NOMO-1 treated with dmso at 0.1 percent for 144 hours (cell line): ENCODE measurements at regions not wholly inside any gene's neighbourhood (a gene's known extent, or its start where the extent isn't known, plus 50 kb on each side); places are given as distances from the start of the nearest gene placed in this dataset.
"Not testable (repeated sequence)": the region's sequence is repeated elsewhere in the genome, so short reads cannot be mapped to it uniquely, and the experiment has no call there.

ENCODE experiments used
- DNase-seq: peaks from one replicate; lab custom pipeline; 2025; ENCODE audit not compliant: unreplicated experiment; lab: John Stamatoyannopoulos, UW

DNA sequence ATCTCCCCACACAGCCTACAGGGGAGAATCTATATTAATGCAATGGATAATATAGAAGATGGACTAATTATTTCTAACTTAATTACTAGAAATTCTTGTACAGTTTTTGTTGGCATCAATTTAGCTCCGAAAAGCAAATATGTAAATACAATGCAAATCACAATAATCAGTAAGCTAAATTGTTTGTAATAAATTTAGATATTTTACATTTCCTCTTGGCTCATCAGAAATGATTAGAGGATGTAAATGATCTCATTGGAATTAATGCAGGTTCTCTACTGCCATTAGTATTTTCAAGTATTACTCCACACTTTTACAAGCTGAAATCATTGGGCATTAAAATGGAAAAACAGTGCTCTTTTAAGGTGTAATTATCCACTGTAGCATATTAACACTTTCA is 741.8 kb upstream of the MIR17HG start:
- no peak for DNase-seq

DNA sequence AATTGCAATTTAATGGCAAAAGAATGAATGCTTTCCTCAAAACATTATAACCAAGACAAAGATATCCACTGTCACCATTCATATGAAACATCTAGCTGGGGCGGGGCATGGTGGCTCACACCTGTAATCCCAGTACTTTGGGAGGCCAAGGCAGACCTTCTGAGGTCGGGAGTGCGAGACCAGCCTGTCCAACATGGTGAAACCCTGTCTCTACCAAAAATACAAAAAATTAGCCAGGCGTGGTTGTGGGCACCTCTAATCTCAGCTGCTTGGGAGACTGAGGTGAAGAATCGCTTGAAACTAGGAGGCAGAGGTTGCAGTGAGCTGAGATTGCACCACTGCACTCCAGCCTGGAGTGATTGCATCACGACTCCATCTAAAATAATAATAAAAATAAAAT is 740.6 kb upstream of the MIR17HG start:
- DNase-seq, result not testable (repeated sequence)

DNA sequence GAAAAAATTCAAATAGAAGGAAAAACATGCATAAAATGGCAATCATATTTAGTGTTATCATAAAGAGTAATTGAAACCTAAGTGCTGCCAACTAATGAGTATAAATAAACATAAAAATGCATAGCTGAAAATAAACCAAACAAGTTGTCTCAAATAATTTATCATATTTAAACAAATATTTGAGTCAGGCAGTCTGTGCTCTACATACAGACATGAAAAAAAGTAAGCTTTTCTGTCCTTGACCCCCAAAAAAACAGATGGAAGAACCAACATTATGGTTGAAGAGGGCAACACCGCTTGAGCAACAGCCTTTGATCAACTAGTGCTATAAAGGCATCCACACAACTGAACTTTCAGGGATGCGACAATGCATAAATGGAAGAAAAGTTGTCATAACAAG is 735.1 kb upstream of the MIR17HG start:
- no peak for DNase-seq

DNA sequence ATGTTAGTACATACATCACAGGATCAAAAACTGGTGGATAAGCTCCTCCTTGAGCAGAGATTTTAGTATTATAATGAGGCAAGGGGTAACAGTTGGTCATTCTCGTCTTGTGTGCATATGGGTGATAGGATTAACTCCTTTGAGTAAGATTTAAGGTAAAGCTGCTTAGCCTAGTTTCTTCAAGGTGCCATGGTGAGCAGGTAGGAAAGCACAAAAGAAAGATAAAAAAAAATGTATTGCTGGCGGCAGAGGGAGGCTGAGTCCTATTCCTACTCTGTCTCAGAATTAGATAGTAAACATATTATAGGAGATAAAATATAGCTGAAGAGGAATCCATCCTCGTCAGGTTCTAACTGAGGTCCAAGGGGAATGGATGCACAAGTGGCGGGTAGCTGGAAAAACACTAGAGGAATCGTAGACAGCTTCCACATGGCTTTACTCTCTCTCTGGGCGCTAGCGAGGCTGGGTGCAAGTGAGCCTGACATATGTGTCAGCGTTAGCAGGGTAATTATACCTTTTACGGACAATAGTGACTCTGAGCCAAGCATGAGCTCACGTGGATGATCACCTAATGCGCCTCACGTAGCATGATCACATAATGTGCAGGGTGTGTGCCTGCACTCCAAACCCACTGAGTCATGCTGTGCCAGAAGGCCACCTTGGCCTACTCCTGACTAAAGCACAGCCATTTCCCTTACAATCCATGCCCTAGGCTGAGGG is 734.3 kb upstream of the MIR17HG start:
- DNase-seq, result no peak

DNA sequence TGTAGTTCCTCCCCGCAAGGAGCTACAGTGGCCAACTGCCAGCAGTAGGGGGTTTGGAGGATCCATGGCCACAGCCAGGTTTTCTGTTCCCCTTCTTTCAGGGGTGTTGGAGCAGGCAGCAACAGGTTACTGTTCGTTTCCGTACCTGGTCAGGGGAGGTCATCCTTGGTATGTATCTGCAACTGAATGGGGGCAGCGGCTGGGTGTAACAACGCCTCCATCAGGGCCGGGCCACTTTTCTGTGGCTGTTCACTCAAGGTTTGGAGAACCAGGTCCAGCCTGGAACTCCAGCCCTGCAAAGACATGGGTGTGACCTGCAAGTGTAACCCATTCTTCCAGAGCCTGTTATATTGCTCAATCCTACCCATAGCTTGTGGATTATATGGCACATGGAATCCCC is 732.3 kb upstream of the MIR17HG start:
- DNase-seq, result no peak

DNA sequence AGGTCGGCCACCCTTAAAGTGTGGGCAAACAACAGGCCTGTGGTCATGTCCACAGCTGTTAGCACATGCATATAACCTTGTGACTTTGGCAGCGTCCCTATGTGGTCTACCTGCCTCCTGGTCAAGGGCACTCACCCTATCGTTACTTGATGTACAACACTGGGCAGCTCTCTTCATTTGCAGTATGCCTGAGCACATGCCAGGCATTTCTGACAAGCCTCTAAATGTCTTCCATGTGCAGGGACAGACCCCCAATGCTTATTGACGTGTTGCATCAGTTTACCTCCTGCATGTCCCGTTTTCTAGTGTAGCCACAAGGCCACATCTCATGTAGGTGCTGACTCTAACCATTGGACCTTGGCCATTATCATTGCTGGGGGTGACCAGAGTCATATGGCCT is 731.7 kb upstream of the MIR17HG start:
- no peak for DNase-seq

DNA sequence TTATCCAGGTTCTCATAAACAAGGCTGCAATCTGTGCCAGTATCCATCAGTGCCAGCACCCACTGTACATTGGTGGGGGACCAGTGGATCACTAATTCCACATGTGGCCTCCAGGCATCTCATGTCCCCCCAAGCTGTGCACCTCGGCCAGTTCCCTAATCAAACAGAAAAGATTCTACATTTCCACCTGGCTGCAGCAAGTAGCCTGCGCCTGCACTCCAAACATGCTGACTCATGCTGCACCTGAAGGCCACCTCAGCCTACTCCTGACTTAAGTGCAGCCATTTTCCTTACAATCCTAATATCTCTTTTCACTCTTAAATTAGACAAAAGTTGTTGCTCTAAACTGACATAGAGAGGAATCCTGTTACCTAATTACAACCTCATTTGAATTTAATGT is 729.4 kb upstream of the MIR17HG start:
- DNase-seq, result no peak

DNA sequence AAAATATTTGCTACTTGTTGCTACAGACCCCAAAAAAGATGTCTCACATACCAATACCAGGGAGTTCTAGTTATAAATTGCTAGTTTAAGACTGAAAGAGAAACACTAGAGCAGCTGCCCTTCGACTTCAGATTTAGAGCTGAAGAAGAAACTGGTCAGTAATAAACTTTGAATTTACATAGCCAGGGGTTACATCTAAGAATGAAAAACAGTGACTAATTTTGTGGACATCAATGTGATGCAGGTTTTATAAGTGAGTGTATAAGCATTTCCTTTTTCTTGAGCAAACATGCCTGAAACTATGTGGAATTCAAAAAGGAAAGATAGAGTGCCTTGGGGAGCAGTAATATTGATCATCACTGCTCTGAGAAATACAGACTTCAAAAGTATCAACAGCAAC is 724.9 kb upstream of the MIR17HG start:
- DNase-seq, result no peak

DNA sequence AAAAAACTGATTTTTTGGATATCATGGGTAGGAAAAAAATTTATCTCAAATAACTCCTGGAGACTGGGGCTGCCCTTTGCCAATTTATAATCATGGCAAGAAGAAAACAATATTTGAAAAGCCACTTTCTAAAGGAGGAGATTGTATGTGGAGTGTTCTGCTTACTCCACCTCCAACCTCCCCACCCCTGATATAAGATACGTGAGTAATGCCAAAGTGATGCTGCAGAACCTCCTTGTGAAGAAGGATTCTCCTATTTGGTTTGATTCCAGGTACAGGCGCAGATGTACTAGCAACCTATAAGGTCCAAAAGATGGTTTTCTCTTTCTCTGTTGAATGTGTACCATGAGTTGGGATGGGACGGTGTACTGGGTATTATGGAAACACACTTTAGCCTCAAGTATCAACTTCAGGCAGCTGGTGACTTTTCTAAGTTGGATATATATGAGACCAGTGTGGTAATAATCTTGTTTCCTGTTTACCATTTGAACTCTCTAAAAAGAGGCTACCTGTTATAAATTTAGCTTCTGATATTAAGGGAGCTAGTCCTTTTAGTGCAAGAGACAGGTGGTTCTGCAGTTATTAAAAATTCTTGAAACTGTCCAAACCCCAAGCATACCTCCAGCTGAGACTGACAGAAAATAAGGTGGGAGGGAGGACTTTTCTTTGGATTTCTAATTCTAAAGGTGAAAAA is 724.0 kb upstream of the MIR17HG start:
- no peak for DNase-seq

DNA sequence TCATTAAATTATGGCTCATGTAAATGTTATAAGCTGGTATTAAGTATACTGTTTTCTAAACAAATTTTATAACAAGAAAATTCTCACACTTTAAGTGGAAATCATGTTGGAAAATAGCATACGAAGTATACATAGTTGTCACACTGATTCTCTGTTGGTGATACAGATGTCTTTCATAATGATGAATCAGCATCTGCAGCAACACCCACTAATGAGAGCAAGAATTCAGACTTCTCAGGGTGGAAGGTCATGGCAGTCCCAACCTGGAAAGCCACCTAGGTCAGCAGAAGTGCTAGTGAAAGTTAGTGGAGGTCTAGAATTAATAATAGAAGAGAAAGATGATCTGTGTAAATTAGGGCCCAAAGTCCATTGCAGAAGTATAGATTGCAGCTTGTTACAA is 719.7 kb upstream of the MIR17HG start:
- DNase-seq, result no peak

DNA sequence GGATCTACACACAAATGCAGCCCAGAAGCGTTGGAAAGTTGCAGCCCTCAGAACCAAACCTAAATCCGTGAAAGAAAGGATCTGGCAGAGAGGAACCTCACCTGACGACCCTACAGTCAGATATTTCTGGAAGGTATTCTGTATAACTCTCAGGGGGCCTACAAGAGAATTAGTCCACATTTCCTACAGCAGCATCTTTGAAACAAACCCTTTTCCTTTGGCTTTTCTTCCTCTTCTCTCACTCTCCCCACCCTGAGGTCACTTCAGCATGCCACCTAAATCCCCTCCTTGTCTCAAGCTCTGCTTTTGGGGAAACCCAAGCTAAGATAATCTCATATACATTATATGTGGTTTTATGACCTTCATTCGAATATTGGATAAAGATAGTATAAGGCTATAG is 719.0 kb upstream of the MIR17HG start:
- no peak for DNase-seq

DNA sequence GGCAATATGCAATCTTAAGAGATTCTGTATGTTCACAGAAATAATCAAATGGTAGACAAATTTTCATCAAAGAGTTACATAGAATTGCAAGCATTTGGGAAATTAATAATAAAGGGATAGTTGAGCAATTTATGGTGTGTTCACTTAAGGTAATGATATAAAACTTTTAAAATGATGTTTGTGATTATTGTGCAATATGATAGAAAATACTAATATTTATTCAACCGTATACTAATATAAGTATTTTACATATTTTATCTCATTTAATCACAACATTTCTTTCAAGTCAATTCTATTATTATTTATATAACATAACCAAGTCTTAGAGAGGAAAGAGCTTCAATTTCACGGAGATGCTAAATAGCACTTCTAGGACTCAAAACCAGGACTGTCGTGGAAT is 716.8 kb upstream of the MIR17HG start:
- no peak for DNase-seq

DNA sequence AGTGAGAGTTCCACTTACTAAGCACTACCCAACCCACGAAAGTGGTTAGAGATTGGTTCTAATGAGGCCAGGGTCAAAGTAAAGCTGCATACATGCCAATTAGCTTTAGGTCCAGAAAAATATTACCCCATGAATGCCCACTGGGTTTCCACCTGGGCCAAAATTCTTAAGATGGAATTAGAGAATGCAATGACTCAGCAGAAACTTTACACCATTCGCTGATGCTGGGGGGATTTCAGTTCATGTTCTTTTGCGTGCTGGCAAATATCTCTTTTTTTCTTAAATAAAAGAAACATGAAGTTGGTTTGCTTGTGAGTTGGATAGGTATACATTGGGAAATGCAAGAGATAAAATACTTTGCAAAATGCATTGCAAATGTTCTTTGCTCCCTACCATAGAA is 715.3 kb upstream of the MIR17HG start:
- DNase-seq, result no peak

DNA sequence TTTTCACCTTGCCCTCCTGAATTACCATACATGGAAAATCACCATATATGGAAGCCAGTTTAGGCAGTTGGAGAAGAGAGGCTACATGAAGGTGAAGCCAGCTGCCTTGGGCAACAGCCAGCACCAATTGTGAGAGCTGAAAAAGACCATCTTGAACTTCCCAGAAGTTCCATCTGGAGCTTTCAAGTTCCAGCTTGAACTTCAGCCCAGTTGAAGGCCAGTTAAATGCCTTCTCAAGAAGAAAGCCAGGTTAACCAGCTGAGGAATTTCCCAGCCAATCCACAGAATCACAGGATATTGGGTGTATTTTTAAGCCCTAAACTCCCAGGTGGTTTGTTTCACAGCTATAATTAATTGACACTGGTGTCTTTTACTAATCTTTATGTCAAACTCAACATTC is 713.6 kb upstream of the MIR17HG start:
- DNase-seq, result no peak

DNA sequence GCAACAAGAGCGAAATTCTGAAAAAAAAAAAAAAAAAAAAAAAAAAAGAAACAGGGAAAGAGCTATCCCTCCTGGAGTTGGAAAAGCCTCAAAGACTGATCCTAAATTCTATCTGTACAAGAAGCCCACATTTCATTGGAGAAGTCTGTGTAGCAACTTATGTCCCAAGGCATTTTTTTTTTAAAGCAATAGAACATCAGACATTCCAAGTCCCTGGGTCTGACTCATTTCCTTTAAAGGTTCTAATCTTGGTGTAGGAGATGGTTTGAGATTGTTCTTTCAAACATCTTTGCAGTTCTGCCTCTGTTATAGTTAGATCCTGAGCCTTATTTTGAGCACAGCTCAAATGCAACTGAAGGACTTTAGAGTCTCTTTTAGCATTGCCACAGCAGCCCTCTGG is 706.5 kb upstream of the MIR17HG start:
- no peak for DNase-seq

DNA sequence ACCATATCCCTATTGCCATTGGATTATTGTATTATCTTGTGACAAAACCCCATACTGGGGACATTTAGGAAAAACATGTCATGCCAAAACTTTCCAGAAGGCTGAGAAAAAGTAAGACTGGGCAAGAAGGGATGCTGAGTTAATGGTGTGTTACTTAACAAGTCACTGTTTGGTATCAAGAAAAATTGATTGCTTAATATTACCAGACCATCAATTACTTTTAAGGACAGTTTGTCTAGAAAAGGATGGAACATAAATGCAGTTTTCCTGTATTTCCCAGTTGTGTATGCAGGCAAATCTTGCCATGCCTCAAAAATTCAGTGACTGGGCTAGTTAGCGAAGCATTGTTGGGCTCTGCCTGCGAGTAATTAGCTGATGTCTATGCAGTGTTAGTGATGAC is 705.6 kb upstream of the MIR17HG start:
- no peak for DNase-seq

DNA sequence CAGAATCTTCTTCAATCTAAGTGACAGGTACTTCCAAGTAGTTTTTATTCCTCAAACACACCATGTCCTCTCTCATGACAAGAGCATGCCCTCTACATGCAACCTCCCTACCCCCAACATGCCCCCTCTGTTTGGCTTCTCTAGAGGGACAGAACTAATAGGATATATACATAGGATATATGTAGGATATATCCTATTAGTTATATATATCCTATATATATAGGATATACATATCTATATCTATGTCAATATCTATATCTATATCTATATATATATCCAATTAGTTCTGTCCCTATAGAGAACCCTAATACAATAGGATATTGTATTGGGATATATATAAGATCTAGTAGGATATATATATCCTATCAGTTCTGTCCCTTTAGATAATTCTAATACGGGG is 701.9 kb upstream of the MIR17HG start:
- DNase-seq, result no peak

DNA sequence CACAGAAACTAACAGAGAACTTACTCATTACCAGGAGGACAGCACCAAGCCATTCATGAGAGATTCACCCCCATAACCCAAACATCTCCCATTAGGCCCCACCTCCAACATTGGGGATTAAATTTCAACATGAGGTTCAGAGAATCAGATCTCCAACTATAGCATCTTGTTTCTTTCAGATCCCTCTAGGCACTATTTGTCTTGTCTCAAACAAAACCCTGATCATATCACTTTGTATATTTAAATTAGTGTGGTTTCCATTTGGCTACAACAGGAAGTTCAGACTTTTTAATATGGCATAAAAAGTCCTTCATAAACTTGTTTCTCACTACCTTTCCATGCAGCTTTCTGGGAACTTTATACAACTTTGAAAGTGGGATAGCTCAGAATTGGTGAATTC is 699.0 kb upstream of the MIR17HG start:
- no peak for DNase-seq

DNA sequence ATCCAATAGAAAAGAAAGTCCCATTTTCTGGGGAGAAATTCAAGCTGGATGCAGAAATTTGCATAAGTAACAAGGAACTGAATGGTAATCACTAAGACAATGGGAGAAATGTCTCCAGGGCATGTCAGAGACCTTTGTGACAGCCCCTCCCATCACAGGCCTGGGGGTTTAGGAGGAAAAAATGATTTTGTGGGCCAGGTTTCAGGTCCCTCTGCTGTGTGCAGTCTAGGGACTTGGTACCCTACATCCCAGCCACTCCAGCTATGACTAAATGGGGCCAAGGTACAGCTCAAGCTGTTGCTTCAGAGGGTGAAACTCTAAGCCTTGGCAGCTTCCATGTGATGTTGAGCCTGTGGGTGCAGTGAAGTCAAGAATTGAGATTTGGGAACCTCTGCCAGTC is 695.5 kb upstream of the MIR17HG start:
- DNase-seq, result no peak

DNA sequence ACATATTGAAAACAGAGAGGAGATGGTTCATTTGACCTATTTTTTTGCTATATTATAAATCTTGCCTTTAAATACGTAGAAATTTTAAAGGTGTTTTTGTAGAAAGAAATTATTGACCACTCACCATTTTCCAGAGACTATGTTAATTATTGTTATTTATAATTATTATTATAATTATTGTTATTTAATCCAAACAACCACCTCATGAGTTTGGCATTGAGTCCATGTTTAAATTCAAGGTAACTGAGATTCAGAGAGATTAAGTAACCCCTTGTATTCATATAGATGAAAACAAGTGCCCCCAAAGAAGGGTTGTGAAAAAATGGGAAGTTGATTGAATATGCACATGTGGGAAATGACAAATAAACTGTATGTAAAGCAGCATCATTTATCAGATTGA is 692.5 kb upstream of the MIR17HG start:
- no peak for DNase-seq

DNA sequence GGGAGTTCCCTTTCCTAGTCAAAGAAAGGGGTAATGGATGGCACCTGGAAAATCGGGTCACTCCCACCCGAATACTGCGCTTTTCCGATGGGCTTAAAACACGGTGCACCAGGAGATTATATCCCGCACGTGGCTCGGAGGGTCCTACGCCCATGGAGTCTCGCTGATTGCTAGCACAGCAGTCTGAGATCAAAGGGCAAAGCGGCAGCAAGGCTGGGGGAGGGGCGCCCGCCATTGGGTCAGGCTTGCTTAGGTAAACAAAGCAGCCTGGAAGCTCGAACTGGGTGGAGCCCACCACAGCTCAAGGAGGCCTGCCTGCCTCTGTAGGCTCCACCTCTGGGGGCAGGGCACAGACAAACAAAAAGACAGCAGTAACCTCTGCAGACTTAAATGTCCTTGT is 683.3 kb upstream of the MIR17HG start:
- DNase-seq, result not testable (repeated sequence)

DNA sequence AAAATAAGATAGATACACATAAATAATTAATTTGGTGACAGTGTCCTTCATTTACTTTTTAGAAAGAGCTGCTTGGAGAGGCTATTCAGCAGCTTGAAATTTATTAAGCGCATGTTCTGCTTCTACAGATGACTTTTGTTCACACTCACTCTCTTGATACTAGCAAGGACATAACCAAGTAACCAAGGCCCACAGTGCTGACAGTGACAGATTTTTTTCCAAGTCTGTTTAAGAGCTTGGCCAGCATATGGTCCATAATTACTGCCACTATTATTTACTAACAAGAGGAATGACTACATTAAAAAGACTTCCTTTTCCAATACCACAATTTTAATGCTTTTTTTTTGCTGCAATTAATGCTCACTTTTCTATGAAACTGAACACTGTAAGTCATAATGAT is 673.7 kb upstream of the MIR17HG start:
- DNase-seq, result no peak

DNA sequence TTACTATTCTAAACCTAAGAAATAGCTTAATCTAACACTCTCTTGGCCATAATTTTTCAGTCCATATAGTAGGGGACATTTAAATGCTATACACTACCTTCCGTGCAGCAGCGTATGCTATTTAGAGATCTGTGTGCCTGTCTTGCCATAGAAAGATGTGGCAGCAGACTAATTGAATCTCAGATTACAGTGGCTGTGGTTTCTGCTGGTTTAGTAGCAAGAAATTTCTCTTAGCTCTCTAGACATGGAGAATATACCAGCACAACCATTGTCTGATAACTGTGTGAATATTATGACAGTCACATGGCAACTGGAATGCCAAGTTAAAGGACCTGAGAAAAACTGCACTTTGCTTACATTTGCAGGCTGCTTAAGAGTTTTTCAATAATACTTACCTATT is 672.4 kb upstream of the MIR17HG start:
- no peak for DNase-seq
